SK-N-MC (cell line): ENCODE measurements at regions not wholly inside any gene's neighbourhood (a gene's known extent, or its start where the extent isn't known, plus 50 kb on each side); places are given as distances from the start of the nearest gene placed in this dataset.

Source experiments
- EZH2 ChIP-seq: fragments of 200-600 bp; sonication (generic); IDR thresholded peaks from one replicate; pipeline ENCODE4 v1.6.1; 2017; ENCODE audit warnings: antibody characterized with exemption
- FOXP2 ChIP-seq: optimal IDR thresholded peaks from 2 replicates; pipeline ENCODE3; 2011; ENCODE audit warnings: mild to moderate bottlenecking, moderate library complexity; ENCODE audit not compliant: insufficient read depth; ENCODE audit errors: extremely low read length, control extremely low read depth
- POLR2AphosphoS5 ChIP-seq: IDR thresholded peaks from 2 replicates; pipeline ENCODE4 v1.6.1; 2012; ENCODE audit warnings: mild to moderate bottlenecking, low read depth, low read length, borderline replicate concordance

GRCh38 chr22:23415490-23415851 lies 164.6 kb downstream of the IGLL1 start:
- TF ChIP-seq POLR2AphosphoS5 (no peak), EZH2 (no peak), FOXP2 (no peak)
